ENCODE measurements at regions not wholly inside any gene's neighbourhood (a gene's known extent, or its start where the extent isn't known, plus 50 kb on each side); places are given as distances from the start of the nearest gene placed in this dataset.

DNA sequence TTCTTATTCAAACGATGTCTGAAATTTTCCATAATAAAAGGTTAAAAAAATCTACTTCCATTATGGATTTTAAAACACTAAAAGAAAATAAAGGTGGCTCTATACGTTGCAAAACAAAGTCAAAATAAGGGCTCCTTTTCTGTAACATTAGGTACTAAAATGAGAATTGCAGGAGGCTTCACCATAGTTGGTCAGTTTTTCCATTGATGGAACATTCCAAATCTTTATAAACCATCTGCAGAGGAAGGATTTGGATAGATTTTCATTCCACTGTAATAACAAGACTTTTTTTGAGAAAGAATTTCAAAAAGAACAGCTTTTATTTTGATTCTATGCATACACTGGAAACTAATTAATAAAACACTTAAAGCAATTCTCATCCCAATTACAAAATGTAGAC, 145.6 kb downstream of the LURAP1L start:
- intact Hi-C loops (cut with DNase I) = no loop called here
- H3K36me3 ChIP-seq = no peaks in the 10 kb centered on the region
- no peaks in the 10 kb centered on the region for H3K27me3 ChIP-seq
- no peak overlapping the region for H3K4me3 ChIP-seq
- ATAC-seq = no peak
- no peak overlapping the region for H3K27ac ChIP-seq
- no peak for DNase-seq
- 74 to 80% (median 76%) methylated on average over 2 of the region's 2 CpGs for WGBS, 4 donors
- H3K4me1 ChIP-seq = peaks cover 0 to 21% (median 0%) of the 10 kb centered on the region in 12 donors
- no peaks in the 10 kb centered on the region for H3K9me3 ChIP-seq
- TF ChIP-seq POLR2A (IDR thresholded peaks at IDR 0.05) = no peak
- TF ChIP-seq, protein P1, sequence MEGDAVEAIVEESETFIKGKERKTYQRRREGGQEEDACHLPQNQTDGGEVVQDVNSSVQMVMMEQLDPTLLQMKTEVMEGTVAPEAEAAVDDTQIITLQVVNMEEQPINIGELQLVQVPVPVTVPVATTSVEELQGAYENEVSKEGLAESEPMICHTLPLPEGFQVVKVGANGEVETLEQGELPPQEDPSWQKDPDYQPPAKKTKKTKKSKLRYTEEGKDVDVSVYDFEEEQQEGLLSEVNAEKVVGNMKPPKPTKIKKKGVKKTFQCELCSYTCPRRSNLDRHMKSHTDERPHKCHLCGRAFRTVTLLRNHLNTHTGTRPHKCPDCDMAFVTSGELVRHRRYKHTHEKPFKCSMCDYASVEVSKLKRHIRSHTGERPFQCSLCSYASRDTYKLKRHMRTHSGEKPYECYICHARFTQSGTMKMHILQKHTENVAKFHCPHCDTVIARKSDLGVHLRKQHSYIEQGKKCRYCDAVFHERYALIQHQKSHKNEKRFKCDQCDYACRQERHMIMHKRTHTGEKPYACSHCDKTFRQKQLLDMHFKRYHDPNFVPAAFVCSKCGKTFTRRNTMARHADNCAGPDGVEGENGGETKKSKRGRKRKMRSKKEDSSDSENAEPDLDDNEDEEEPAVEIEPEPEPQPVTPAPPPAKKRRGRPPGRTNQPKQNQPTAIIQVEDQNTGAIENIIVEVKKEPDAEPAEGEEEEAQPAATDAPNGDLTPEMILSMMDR (IDR thresholded peaks at IDR 0.05) = no peak

DNA sequence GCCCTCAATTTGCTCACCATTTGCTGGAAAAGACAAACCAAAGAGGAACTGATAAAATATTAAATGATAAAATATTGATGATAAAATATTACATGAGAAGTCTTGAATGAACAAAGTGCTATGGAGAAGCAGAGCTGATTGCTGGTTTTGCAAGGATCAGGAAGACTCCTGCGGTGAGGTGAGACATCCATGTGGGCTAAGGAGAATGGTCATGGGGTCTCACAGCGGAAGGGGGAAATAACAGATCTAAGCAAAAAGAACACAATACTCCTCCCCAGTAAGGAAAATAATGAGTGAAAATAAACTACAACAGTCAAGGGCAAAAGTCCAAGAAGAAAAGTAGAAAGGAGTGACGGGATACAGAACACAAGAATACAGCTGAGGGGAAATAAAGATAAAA, 146.8 kb downstream of the LURAP1L start:
- Histone ChIP-seq H3K4me1 (peaks cover 0 to 21% (median 0%) of the 10 kb centered on the region in 12 donors), H3K9me3 (no peaks in the 10 kb centered on the region), H3K27me3 (no peaks in the 10 kb centered on the region), H3K36me3 (no peaks in the 10 kb centered on the region), H3K27ac (no peak overlapping the region), H3K4me3 (no peak overlapping the region)
- WGBS, 4 donors = 88 to 96% (median 92%) methylated on average over 3 of the region's 3 CpGs
- ATAC-seq = no peak
- no peak for DNase-seq
- intact Hi-C loops (cut with DNase I) = no loop called here
- TF ChIP-seq, protein P1 (IDR thresholded peaks at IDR 0.05) = no peak
- no peak for TF ChIP-seq POLR2A (IDR thresholded peaks at IDR 0.05)

DNA sequence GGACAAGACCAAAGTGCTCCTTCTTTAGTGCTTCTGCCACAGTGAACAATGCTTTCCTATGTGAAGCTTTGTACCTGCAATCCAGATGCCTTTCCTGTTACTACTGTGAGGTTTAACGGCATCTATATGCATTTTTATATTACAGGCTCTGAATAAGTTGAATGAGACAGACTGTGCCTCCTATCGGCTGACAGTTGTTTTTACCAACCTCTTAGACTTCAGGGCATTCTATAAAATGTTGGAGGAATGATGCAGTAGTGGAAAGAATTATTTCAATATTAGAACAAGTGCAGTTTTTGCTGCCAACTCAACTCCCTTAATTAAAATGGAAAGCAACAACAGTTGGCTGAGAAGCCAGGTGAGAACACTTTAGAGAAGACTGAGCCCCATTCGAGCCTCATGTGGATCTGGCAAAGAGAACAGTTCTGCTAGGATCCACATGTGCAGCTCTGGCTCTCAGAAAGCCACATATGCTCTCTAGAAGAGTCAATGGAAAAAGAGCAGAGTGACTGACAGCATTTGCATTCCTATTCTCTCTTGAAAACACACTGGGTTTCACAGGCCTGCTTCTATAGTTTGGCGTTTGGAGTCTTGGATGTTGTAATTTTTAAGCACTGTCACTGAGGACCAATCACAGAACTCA, 147.5 kb downstream of the LURAP1L start:
- Histone ChIP-seq H3K4me3 (no peak overlapping the region), H3K36me3 (no peaks in the 10 kb centered on the region), H3K27me3 (no peaks in the 10 kb centered on the region), H3K4me1 (peaks cover 0 to 21% (median 0%) of the 10 kb centered on the region in 12 donors), H3K27ac (no peak overlapping the region), H3K9me3 (no peaks in the 10 kb centered on the region)
- intact Hi-C loops (cut with DNase I) = no loop called here
- TF ChIP-seq, protein P1 (IDR thresholded peaks at IDR 0.05) = no peak
- no peak for TF ChIP-seq POLR2A (IDR thresholded peaks at IDR 0.05)
- DNase-seq (no peak), ATAC-seq (peak; percentile 37 to 56 (median 46))
- WGBS, 4 donors = 56 to 67% (median 63%) methylated on average over 4 of the region's 4 CpGs

DNA sequence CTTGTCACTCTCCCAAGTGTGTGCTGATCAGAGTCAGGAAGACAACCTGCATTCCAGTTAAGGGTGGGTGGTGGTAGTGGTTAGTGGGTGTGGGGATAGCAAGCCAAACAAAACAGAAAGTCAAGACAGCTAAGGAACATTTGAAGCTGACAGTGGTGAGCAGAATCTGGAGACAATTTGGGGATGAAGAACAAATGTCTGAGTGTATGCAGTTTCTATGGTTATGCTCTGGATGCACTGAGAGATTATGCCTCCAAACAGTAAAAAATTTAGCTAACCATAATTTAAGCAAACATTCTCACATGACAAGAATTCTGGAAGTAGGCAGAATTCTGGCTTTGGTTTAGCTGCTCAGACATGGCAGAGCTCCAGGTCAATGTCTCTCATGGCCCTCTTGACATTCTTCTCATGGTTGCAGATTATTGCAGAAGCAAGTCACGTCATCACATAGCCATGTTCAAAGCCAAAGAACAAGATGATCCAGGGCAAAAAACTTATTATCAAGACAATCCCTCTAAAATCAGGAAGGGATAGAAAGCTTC, 148.7 kb downstream of the LURAP1L start:
- TF ChIP-seq, protein P1 (IDR thresholded peaks at IDR 0.05) = no peak
- TF ChIP-seq POLR2A (IDR thresholded peaks at IDR 0.05) = no peak
- intact Hi-C loops (cut with DNase I) = no loop called here
- DNase-seq (peak in 3 of 5 donors; percentile 22 to 49 (median 23)), ATAC-seq (peak; percentile 80 to 82 (median 80))
- H3K27ac ChIP-seq = peak overlapping the region in 4 of 12 donors; percentile 19 to 55 (median 30)
- no peaks in the 10 kb centered on the region for H3K27me3 ChIP-seq
- H3K9me3 ChIP-seq = no peaks in the 10 kb centered on the region
- H3K4me3 ChIP-seq = no peak overlapping the region
- peaks cover 0 to 21% (median 0%) of the 10 kb centered on the region in 12 donors for H3K4me1 ChIP-seq
- H3K36me3 ChIP-seq = no peaks in the 10 kb centered on the region
- 0 to 31% (median 28%) methylated on average over 1 of the region's 1 CpG for WGBS, 4 donors

Measured in heart left ventricle (tissue), 16 donors.